Astrocyte (in vitro differentiated cells and primary cell): ENCODE measurements at regions not wholly inside any gene's neighbourhood (a gene's known extent, or its start where the extent isn't known, plus 50 kb on each side); places are given as distances from the start of the nearest gene placed in this dataset.

Experiments
- EZH2 ChIP-seq: IDR thresholded peaks from 2 replicates; pipeline ENCODE4 v1.6.1; 2012; ENCODE audit warnings: mild to moderate bottlenecking, low read length, inconsistent platforms; ENCODE audit not compliant: insufficient read depth
- TF ChIP-seq, protein P1 (sequence below): IDR thresholded peaks from 2 replicates; pipeline ENCODE4 v1.5.1; 2011; ENCODE audit warnings: low read depth, mild to moderate bottlenecking, inconsistent platforms, low read length, moderate library complexity; ENCODE audit not compliant: insufficient read depth

- TF ChIP-seq, protein P1, sequence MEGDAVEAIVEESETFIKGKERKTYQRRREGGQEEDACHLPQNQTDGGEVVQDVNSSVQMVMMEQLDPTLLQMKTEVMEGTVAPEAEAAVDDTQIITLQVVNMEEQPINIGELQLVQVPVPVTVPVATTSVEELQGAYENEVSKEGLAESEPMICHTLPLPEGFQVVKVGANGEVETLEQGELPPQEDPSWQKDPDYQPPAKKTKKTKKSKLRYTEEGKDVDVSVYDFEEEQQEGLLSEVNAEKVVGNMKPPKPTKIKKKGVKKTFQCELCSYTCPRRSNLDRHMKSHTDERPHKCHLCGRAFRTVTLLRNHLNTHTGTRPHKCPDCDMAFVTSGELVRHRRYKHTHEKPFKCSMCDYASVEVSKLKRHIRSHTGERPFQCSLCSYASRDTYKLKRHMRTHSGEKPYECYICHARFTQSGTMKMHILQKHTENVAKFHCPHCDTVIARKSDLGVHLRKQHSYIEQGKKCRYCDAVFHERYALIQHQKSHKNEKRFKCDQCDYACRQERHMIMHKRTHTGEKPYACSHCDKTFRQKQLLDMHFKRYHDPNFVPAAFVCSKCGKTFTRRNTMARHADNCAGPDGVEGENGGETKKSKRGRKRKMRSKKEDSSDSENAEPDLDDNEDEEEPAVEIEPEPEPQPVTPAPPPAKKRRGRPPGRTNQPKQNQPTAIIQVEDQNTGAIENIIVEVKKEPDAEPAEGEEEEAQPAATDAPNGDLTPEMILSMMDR: no peak
- TF ChIP-seq EZH2: no peak
Measured at GRCh38 chr5:73273379-73274050, 100.5 kb downstream of the TMEM174 start.
